AG04450 (cell line): ENCODE measurements at regions not wholly inside any gene's neighbourhood (a gene's known extent, or its start where the extent isn't known, plus 50 kb on each side); places are given as distances from the start of the nearest gene placed in this dataset.

Source experiments
- CTCF ChIA-PET: fragments of 300-600, 350-600 bp; formaldehyde crosslinking; extraction: SDS; loops from one replicate; lab custom pipeline; 2022; ENCODE audit warnings: antibody characterized with exemption, inconsistent platforms; lab: Charles Lee
- POLR2A ChIA-PET: fragments of 350-600 bp; formaldehyde crosslinking; extraction: SDS; loops from one replicate; lab custom pipeline; 2021; ENCODE audit warnings: antibody characterized with exemption, inconsistent platforms; lab: Yijun Ruan, JAX
- DNase-seq: peaks from one replicate; pipeline ENCODE4 v3.0.0-alpha.2; 2011; ENCODE audit warnings: low read depth, low spot score
- H3K27ac ChIP-seq: one replicate; pipeline ENCODE4 v1.5.1; 2012; ENCODE audit warnings: low read depth, low read length, control low read depth
- H3K27me3 ChIP-seq: one replicate; pipeline ENCODE4 v1.6.0; 2012; ENCODE audit warnings: low read length; ENCODE audit not compliant: control insufficient read depth, insufficient read depth
- H3K4me3 ChIP-seq: 2 replicates; pipeline ENCODE4 v1.5.1; 2011; ENCODE audit warnings: mild to moderate bottlenecking, low read depth, low read length, control low read depth
- H3K9me3 ChIP-seq: 2 replicates; pipeline ENCODE4 v1.5.1; 2012; ENCODE audit warnings: low read length; ENCODE audit not compliant: control insufficient read depth, insufficient read depth
- TF ChIP-seq, protein P1 (sequence below): IDR thresholded peaks from 2 replicates; pipeline ENCODE4 v1.5.1; 2011; ENCODE audit warnings: low read depth, low read length, control low read depth, inconsistent platforms

GRCh38 chr2:239589833-239590232, 189.0 kb upstream of the HDAC4 start:
- TF ChIP-seq, protein P1, sequence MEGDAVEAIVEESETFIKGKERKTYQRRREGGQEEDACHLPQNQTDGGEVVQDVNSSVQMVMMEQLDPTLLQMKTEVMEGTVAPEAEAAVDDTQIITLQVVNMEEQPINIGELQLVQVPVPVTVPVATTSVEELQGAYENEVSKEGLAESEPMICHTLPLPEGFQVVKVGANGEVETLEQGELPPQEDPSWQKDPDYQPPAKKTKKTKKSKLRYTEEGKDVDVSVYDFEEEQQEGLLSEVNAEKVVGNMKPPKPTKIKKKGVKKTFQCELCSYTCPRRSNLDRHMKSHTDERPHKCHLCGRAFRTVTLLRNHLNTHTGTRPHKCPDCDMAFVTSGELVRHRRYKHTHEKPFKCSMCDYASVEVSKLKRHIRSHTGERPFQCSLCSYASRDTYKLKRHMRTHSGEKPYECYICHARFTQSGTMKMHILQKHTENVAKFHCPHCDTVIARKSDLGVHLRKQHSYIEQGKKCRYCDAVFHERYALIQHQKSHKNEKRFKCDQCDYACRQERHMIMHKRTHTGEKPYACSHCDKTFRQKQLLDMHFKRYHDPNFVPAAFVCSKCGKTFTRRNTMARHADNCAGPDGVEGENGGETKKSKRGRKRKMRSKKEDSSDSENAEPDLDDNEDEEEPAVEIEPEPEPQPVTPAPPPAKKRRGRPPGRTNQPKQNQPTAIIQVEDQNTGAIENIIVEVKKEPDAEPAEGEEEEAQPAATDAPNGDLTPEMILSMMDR = no peak
- no peaks in the 10 kb centered on the region for H3K27me3 ChIP-seq
- peaks cover 87% of the 10 kb centered on the region for H3K9me3 ChIP-seq
- no peak overlapping the region for H3K27ac ChIP-seq
- CTCF ChIA-PET = no interaction called here
- no peak overlapping the region for H3K4me3 ChIP-seq
- DNase-seq = no peak
- POLR2A ChIA-PET = no interaction called here

DNA sequence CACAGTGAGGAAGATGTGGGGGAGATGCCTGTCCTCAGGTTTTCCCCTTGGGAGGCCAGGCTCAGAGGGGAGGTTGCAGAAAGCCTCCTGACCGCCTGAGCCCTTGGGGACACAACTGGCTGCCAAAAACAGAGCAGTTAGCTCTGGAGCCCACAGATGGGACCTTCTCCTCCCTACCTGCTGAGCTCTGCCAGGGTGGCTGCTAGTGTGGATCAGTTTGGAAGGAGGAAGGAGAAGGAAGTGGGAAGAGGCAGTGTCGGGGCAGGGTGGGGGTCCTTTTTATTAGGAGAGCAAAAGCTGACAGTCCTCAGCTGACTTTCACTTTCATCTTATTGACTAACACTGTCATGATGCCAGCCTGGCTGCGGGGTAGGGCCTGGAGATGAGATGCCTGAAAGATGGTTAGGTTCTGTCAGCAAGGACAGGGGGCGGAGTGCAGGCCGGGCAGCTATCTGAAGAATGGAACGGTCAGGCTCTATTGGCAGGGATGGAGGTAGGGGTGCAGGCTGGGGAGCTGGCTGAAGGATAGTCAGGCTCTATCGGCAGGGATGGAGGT, 188.5 kb upstream of the HDAC4 start:
- no peak overlapping the region for H3K4me3 ChIP-seq
- no peak overlapping the region for H3K27ac ChIP-seq
- no peaks in the 10 kb centered on the region for H3K27me3 ChIP-seq
- POLR2A ChIA-PET = no interaction called here
- peaks cover 87% of the 10 kb centered on the region for H3K9me3 ChIP-seq
- no peak for DNase-seq
- CTCF ChIA-PET = no interaction called here
- TF ChIP-seq, protein P1 = no peak

DNA sequence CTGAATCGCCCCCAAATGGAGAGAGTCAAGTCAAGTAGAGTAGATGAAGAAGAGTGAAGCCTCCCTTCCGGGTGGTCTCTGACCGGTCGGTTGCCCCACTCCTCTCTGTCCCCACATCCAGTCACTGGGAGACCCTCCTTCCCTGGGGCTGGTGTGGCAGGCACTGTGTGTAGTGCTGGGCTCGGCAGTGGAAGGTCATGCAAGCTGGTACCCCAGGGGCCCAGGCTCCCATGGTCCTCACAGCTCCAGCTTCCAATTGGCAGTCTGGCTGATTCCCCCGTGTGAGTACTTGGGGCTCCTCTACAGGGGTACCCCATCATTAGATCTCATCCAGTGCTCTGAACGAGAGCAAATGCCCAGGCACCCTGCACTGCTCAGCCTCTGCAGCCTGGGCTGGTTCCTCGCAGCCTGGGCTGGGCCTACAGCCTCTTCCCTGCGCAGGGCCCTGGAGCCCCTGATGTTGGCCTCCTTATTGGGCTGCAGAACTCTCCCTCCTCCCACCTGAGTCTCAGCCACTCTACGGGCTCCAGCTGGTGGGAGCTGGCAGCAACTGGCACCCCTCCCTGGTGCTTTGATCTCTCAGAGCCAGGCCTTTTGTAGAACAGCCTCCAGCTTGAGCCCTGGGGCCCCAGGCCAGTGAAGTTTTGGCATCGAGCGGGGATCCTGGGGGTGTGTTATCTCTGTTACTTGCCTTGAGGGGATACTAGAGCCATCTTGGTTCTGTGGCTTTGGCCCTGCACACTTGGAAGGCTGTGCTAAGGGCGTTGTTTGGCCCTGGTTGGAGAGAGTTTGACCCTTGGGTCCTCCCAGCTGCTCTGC, 187.8 kb upstream of the HDAC4 start:
- Histone ChIP-seq H3K9me3 (peaks cover 87% of the 10 kb centered on the region), H3K27ac (no peak overlapping the region), H3K4me3 (no peak overlapping the region), H3K27me3 (no peaks in the 10 kb centered on the region)
- POLR2A ChIA-PET = no interaction called here
- TF ChIP-seq, protein P1 = no peak
- DNase-seq = no peak
- CTCF ChIA-PET = no interaction called here

- DNase-seq = no peak
- TF ChIP-seq, protein P1 = no peak
- Histone ChIP-seq H3K27ac (no peak overlapping the region), H3K27me3 (no peaks in the 10 kb centered on the region), H3K9me3 (peaks cover 88% of the 10 kb centered on the region), H3K4me3 (no peak overlapping the region)
- POLR2A ChIA-PET = no interaction called here
- CTCF ChIA-PET = no interaction called here
Measured at GRCh38 chr2:239587841-239588240, 187.0 kb upstream of the HDAC4 start.

DNA sequence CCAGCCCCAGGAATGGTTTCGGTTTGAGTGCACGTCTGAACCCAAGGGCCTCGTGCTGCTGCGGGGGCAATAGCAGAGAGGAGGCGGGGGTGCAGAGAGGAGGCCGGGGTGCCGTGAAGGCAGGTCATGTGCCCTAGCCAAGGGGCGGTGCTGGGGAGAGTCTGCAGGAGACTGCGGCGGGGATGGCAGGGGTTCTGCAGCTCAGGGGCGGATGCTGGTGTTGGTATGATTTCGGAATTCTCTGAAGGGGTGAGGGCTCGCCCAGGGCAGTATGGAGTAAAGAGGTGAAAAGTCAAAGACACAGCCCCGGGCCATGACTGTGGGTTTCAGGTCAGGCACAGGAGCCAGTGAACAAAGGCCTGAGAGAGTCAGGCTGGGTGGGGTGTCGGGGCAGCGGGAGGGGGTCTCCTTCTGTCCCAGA, 186.5 kb upstream of the HDAC4 start:
- TF ChIP-seq, protein P1 = no peak

More for the DNA sequence above, 186.5 kb upstream of the HDAC4 start:
- ChIA-PET CTCF (no interaction called here), POLR2A (no interaction called here)
- no peak overlapping the region for H3K27ac ChIP-seq
- no peak for DNase-seq
- peaks cover 83% of the 10 kb centered on the region for H3K9me3 ChIP-seq
- no peaks in the 10 kb centered on the region for H3K27me3 ChIP-seq
- H3K4me3 ChIP-seq = no peak overlapping the region
